ENCODE measurements at regions not wholly inside any gene's neighbourhood (a gene's known extent, or its start where the extent isn't known, plus 50 kb on each side); places are given as distances from the start of the nearest gene placed in this dataset.
"Not testable (repeated sequence)": the region's sequence is repeated elsewhere in the genome, so short reads cannot be mapped to it uniquely, and the experiment has no call there.

DNA sequence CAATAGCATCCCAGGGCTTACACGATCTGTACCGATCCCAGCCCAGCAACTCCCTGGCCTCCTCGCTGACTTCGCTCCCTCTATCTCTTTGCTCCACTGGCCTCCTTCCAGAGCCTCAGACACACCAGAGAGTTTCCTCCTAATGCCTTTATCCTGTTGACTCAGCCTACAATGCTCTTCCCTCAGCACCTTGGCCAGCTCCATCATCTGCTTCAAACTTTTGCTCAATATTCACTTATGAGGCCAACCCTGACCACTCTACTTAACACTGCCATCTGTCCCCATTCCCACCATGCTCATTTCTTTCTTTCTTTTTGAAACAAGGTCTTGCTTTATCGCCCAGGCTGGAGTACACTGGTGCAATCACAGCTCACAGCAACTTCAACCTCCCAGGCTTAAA, 180.9 kb downstream of the CEP170 start:
- ATAC-seq; intact Hi-C loops (cut with DNase I); DNase-seq: not testable (repeated sequence)

DNA sequence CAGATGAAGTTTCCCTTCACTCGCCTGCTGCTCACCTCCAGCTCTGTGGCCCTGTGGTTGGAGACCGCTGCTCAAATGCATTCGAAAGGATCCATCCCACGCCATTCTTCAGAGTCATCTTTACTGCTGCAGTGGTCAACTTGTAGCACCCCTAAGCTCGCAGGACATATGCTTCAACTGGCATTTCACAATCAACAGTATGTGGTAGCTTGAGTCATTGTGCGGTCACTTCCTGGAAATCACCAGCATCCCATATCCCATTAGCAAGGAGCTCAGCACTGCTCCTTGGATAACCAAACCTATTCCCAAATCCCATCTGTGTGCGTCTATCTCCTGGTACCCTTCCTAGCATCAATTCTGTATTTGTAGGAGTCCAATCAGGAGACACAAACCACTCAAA, 188.0 kb downstream of the CEP170 start:
- ATAC-seq; intact Hi-C loops (cut with DNase I); DNase-seq: not testable (repeated sequence)

DNA sequence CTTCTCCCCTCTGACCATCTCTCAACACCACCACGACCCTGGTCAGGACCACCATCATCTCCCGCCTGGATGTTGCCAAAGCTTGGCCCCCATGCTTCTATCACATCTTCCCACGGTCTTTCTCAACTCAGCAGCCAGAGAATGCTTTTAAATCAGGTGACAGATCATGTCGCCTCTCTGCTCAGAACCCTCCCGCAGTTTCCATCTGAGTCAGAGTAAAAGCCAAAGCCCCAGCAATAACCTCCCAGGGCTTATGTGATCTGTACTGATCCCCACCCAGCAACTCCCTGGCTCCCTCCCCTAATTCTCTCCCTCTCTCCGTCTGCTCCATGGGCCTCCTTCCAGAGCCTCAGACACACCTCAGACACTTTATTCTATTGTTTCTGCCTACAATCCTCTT, 193.1 kb downstream of the CEP170 start:
- DNase-seq; ATAC-seq; intact Hi-C loops (cut with DNase I): not testable (repeated sequence)

- not testable (repeated sequence) for DNase-seq, ATAC-seq
Observed at GRCh38 chr1:243055510-243055909, 199.6 kb downstream of the CEP170 start.

GRCh38 chr1:243055091-243055490, 200.0 kb downstream of the CEP170 start:
- ATAC-seq; DNase-seq; intact Hi-C loops (cut with DNase I): not testable (repeated sequence)

More at GRCh38 chr1:243055510-243055909, 199.6 kb downstream of the CEP170 start:
- intact Hi-C loops (cut with DNase I), result not testable (repeated sequence)

DNA sequence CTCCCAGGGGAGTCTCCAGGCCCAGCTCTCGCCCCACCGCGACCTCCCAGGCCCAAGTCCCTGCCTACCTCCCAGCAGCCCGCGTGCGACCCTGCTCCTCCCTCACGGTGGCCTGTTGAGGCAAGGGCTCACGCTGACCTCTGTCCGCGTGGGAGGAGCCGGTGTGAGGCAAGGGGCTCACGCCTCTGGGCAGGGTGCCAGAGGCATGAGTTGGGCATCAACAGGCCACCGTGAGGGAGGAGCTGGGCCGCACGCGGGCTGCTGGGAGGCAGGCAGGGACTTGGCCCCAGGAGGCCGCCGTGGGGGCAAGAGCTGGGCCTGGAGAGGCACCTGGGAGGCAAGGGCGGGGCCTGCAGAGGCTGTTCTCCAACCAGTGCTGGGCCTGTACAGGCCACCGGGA, 200.4 kb downstream of the CEP170 start:
- ATAC-seq; intact Hi-C loops (cut with DNase I); DNase-seq: not testable (repeated sequence)

DNA sequence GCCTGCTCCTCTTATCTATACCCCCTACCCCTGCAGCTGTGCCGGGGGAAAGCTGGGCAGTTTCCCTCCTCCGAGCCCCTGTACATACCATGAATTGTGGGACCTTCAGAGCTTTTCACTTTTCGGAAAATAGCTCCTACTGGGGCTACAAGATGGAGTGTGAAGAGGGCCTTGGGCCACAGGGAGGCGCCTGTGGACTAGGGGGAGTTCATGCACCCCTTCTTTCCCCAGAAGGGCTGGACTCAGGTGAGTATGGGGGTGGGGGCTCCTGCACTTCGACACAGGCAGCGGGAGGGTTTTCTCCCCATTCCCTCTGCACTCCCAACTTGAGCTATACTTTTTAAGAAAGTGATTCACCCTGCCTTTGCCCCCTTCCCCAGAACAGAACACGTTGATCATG, 202.0 kb downstream of the CEP170 start:
- intact Hi-C loops (cut with DNase I); DNase-seq; ATAC-seq: not testable (repeated sequence)

- ATAC-seq; DNase-seq; intact Hi-C loops (cut with DNase I): not testable (repeated sequence)
Observed at GRCh38 chr1:243050613-243051012, 204.5 kb downstream of the CEP170 start.

DNA sequence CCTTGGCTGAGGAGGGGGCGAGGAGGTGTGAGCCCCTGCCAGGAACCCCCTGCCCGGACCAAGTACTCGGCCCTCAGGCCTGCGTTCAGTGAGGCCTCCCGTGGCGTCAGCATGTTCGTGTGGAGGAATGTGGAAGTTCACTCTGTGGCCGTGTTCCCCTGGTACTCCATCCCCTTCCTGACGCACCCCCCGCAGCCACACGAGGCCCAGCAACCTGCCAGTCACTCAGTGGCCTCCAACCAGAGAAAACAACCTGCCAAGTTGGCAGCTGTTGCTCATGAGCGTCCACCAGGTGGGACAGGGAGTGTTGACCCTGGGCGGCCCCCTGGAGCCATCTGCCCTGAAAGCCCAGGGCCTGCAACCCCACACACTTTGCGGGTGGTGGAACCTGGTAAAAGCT, 205.4 kb downstream of the CEP170 start:
- DNase-seq; ATAC-seq; intact Hi-C loops (cut with DNase I): not testable (repeated sequence)

DNA sequence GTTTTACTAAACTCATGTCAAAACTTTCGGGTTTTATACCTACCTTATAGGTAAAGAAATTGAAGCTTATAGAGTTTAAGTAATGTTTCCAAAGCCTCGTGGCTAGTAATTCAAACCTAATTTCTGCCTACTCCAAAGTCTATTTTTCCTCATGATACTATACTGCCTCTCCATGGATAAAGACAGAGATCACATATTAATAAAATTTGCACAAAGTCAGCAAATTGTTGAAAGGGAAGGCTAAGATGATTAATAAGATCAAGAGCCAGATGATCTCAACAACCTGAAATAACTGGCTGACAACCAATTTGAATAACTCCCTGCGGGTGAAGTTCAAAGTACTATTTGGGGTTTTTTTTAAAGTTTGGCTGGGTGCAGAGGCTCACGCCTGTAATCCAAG, 233.7 kb downstream of the CEP170 start:
- not testable (repeated sequence) for ATAC-seq

GRCh38 chr1:243019030-243019635, 235.9 kb downstream of the CEP170 start:
- intact Hi-C loops (cut with DNase I); ATAC-seq: not testable (repeated sequence)
- peak; percentile 58 for DNase-seq

More for the DNA sequence above, 233.7 kb downstream of the CEP170 start:
- DNase-seq; intact Hi-C loops (cut with DNase I): not testable (repeated sequence)

GRCh38 chr1:243010719-243011118, 244.4 kb downstream of the CEP170 start:
- intact Hi-C loops (cut with DNase I); ATAC-seq; DNase-seq: not testable (repeated sequence)

DNA sequence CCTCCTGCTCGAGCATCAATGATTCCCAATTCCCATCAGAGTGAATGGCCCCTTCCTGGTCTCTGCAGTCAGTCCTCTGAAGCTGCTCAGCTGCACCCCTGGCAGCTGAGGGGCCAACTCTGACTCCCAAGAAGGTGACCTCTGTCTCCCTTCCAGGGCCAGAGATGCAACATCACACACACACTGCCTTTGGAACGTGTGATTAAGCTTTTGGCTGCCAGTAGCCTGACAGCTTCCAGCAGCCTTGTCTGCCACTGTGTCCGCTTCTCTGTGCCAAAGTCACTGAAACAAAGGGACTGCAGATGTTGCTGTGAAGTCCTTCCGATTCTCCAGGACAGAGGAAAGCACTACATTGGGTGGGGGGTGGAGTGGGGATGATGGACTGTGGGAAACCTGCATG, 254.1 kb downstream of the CEP170 start:
- ATAC-seq; intact Hi-C loops (cut with DNase I): not testable (repeated sequence)
- DNase-seq, result peak; percentile 38

DNA sequence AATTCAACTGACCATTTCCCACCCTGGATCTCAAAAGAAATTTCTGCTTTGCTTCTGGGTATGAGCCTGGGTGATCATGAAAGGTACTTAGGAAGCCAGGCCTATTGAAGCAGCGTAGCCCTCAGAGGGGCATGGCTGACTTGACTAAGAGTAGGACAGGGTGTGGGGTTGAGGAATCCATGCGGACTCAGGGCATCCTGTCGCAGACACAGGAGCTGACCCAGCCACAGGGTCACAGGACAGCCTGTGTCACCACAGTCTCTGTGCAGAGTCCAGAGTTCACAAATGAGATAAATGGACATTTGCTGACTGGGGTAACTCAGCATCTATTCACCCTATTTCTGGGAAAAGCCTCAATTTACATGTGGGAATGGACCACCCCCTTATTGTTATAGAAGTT, 262.3 kb downstream of the CEP170 start:
- DNase-seq; ATAC-seq; intact Hi-C loops (cut with DNase I): not testable (repeated sequence)

DNA sequence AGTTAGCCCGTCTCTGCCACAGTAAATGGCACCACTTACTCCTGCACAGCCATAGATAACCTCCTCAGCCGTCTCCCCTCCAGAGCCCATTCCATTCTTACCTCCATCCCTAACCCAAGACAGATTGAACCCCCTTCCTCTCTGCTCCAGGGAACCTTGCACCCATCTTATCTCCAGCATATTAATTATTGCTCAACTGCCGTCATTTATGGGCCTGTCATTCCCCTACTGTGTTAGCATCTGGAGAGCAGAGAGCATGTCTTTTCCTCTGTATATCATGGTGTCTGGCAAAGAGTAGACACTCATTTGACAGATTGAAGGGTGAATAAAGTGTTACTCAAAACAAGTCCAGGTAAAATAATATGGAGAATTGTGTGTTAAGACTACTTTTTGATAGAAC, 270.0 kb downstream of the CEP170 start:
- intact Hi-C loops (cut with DNase I); DNase-seq; ATAC-seq: not testable (repeated sequence)

DNA sequence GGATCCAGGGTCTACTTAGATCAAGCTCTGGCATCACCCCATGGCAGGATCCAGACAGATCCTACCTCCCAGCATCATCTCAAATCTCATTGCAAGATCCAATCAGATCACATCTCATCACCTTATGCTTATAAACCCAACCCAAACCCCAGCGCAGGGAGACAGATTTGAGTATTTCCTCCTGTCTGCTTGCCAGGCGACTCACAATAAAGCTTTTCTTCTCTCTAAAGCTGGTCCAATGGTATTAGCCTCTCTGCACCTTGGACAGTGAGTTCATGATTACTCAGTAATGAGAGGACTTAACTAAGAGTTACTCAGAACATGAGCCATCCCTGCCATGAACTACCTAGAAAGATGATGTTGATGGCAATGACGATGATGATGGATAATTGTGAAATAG, 281.7 kb downstream of the CEP170 start:
- not testable (repeated sequence) for DNase-seq

GRCh38 chr1:242966892-242967291, 288.2 kb downstream of the CEP170 start:
- no peak for DNase-seq
- intact Hi-C loops (cut with DNase I), result no loop called here
- no peak for ATAC-seq

More for the DNA sequence above, 281.7 kb downstream of the CEP170 start:
- ATAC-seq; intact Hi-C loops (cut with DNase I): not testable (repeated sequence)

- intact Hi-C loops (cut with DNase I); ATAC-seq; DNase-seq: not testable (repeated sequence)
Observed at GRCh38 chr1:242959397-242959796, 295.7 kb downstream of the CEP170 start.

DNA sequence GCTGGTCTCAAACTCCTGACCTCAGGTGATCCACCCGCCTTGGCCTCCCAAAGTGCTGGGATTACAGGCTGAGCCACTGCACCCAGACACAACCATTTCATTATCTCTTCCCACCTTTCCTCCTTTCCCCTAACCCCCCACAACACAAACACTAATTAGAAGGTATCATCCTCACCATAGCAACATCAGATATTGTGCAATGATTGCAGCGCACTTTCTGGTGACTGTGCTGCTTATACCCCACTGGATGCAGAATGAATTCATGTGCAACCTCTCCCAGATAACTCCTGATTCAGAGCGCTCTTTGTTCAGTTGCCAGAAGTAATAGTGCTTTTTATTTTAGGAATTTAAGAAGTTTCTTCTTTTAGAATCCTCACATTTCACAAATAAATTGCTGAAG, 300.1 kb downstream of the CEP170 start:
- ATAC-seq; intact Hi-C loops (cut with DNase I); DNase-seq: not testable (repeated sequence)

DNA sequence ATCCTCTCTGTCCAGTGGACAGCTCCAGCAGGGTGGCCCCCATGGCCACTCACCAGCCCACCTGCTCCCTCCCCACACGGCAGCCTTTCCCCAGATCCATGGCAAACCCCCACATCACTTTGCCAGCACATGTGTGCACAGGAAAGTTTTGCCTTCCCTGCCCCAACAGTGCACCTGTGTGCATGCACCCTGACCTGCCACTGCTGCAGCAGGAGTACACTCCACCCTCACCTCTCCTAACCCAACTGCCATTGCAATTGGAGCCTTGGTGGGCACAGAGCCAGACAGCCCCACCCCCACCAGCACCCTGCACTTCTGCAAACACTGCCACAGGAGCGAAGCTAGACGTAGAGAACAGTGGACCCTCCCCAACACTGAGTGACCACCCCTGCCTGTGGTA, 308.9 kb downstream of the CEP170 start:
- no peak for ATAC-seq
- intact Hi-C loops (cut with DNase I), result no loop called here

DNA sequence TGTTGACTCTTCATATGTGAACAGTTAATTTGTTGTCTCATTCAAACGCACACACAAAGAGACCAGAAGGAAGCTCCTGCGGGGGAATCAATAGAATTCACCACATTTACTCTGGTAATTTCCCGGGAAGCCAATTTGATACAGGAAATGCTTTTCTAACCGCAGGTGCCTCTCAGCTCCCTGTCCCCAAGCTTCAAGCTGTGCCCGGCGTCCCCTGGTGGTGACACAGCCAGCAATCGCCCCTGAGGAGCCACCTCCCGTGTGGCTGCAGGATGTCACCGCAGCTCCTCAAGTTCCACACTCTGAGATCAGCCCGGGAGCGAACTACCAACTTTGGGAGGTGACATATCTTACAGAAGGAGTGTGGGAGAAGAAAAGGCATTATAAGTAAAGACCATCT, 318.4 kb downstream of the CEP170 start:
- intact Hi-C loops (cut with DNase I); ATAC-seq; DNase-seq: not testable (repeated sequence)

More for the DNA sequence above, 308.9 kb downstream of the CEP170 start:
- DNase-seq, result no peak
